Lower leg skin (tissue), 4 donors: ENCODE measurements at regions not wholly inside any gene's neighbourhood (a gene's known extent, or its start where the extent isn't known, plus 50 kb on each side); places are given as distances from the start of the nearest gene placed in this dataset.

Experiments
- DNase-seq, 2 donors: peaks; one replicate each; pipeline ENCODE4 v3.0.0-alpha.2; 2019; ENCODE audit warnings: low spot score in 2 of 2
- H3K4me3 ChIP-seq: fragments of 200-600 bp; sonication (generic); 2 replicates; pipeline ENCODE4 v1.5.1; 2017; ENCODE audit warnings: mild to moderate bottlenecking, low read depth; ENCODE audit not compliant: poor library complexity, severe bottlenecking
- POLR2A ChIP-seq, 2 donors: fragments of 450-650 bp; IDR thresholded peaks; one replicate each; pipeline ENCODE4 v1.6.1; 2016 to 2017; ENCODE audit warnings: antibody characterized with exemption in 2 of 2, mild to moderate bottlenecking in 1 of 2, moderate library complexity in 1 of 2
- WGBS, 2 donors: methylation state at CpG; one replicate each; pipeline ENCODE4 v1.1.5; 2018; 5-methylcytosine and 5-hydroxymethylcytosine counted together
- intact Hi-C: fragments of 100-400 bp; cut with DNase I; formaldehyde crosslinking; loops from one replicate; pipeline ENCODE4 v1.15.0; 2023; ENCODE audit warnings: low total_unique reads
- TF ChIP-seq, protein P1 (sequence below), 3 donors: fragments of 450-650 bp; IDR thresholded peaks; one replicate each; pipeline ENCODE4 v1.5.1; 2016; ENCODE audit warnings: antibody characterized with exemption in 3 of 3, mild to moderate bottlenecking in 3 of 3, moderate library complexity in 2 of 3

GRCh38 chr5:109931049-109931780 is 241.5 kb downstream of the MAN2A1 start:
- intact Hi-C loops = no loop called here
- H3K4me3 ChIP-seq = no peak overlapping the region
- 81 to 83% methylated on average over 8 of the region's 8 CpGs for WGBS, 2 donors
- no peak for DNase-seq
- no peak for TF ChIP-seq POLR2A (IDR thresholded peaks at IDR 0.05)
- TF ChIP-seq, protein P1, sequence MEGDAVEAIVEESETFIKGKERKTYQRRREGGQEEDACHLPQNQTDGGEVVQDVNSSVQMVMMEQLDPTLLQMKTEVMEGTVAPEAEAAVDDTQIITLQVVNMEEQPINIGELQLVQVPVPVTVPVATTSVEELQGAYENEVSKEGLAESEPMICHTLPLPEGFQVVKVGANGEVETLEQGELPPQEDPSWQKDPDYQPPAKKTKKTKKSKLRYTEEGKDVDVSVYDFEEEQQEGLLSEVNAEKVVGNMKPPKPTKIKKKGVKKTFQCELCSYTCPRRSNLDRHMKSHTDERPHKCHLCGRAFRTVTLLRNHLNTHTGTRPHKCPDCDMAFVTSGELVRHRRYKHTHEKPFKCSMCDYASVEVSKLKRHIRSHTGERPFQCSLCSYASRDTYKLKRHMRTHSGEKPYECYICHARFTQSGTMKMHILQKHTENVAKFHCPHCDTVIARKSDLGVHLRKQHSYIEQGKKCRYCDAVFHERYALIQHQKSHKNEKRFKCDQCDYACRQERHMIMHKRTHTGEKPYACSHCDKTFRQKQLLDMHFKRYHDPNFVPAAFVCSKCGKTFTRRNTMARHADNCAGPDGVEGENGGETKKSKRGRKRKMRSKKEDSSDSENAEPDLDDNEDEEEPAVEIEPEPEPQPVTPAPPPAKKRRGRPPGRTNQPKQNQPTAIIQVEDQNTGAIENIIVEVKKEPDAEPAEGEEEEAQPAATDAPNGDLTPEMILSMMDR (IDR thresholded peaks at IDR 0.05) = no peak

DNA sequence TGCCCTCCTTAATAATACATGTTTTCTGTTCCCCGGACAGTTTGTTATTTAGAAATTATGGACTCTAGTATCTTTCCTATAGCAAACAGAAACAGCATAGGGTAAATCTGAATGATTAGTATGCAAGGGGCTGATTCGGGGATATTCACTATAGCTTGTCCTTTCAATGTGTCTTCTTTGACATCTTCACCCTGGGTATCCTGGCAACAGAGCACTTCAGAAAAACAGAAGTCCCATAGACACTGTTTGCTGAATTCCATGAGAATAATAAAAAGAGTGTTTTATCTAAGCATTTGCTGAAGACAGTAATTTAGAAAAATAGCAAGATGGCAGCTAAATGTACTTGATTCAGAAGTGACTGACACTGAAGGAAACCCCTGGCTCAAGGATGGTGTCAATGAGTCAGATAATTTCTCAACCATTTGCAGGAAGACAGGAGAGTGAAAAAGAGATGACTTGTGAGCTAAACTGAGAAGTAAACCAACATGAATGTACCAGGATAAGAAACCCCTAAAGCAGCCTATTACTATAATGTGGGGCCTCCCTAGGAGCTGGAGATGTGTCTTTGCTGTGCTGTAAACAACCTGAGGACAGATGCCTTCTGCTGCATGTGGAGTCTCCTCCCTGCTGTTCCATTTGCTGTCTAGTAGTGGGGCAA is 246.2 kb downstream of the MAN2A1 start:
- 89 to 91% methylated on average over 2 of the region's 2 CpGs for WGBS, 2 donors
- intact Hi-C loops = no loop called here
- no peak for DNase-seq
- H3K4me3 ChIP-seq = no peak overlapping the region
- TF ChIP-seq POLR2A (IDR thresholded peaks at IDR 0.05) = no peak
- TF ChIP-seq, protein P1 (IDR thresholded peaks at IDR 0.05) = no peak

- intact Hi-C loops = no loop called here
- TF ChIP-seq POLR2A (IDR thresholded peaks at IDR 0.05) = no peak
- TF ChIP-seq, protein P1 (IDR thresholded peaks at IDR 0.05) = no peak
- H3K4me3 ChIP-seq = no peak overlapping the region
- DNase-seq = no peak
- 73 to 74% methylated on average over 2 of the region's 2 CpGs for WGBS, 2 donors
These were observed 247.3 kb downstream of the MAN2A1 start for GRCh38 chr5:109936996-109937395.

- H3K4me3 ChIP-seq = no peak overlapping the region
- 85% methylated on average over 4 of the region's 4 CpGs for WGBS, 2 donors
- no peak for DNase-seq
- intact Hi-C loops = no loop called here
- TF ChIP-seq, protein P1 (IDR thresholded peaks at IDR 0.05) = no peak
- no peak for TF ChIP-seq POLR2A (IDR thresholded peaks at IDR 0.05)
These were observed 248.2 kb downstream of the MAN2A1 start for GRCh38 chr5:109937951-109938350.

- intact Hi-C loops = no loop called here
- TF ChIP-seq, protein P1 (IDR thresholded peaks at IDR 0.05) = no peak
- TF ChIP-seq POLR2A (IDR thresholded peaks at IDR 0.05) = no peak
- DNase-seq = no peak
- H3K4me3 ChIP-seq = no peak overlapping the region
- WGBS, 2 donors = 76 to 90% methylated on average over 2 of the region's 2 CpGs
These were observed 248.7 kb downstream of the MAN2A1 start for GRCh38 chr5:109938453-109938852.
